CD4-positive, alpha-beta T cell treated with Interleukin-1 beta for 1 hour (primary cell): ENCODE measurements at regions not wholly inside any gene's neighbourhood (a gene's known extent, or its start where the extent isn't known, plus 50 kb on each side); places are given as distances from the start of the nearest gene placed in this dataset.

Source experiments
- DNase-seq, 2 donors: peaks; one replicate each; pipeline ENCODE4 v3.0.0-alpha.2; 2020 to 2022

- no peak for DNase-seq
These were observed 153.4 kb upstream of the MAP1B start for GRCh38 chr5:71953866-71954265.

DNA sequence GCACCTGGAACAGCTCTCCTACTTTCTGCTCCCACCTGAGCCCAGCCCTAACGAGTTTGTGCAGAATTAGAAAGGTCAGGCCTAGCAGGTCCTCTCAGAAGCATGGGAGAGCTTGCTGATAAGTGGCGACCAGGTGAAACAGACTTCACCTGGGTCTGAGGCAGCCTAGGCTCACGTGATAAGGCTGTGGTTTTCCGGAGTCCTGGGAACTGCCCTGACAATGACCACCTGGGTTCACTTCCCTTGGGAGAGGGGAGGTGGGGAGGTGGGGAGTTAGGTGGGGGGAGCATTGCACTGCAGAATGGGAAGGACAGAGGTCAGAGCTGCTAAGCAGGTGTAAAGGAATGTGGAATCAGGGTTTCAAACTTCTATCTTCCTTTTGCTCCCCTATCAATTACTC is 152.9 kb upstream of the MAP1B start:
- no peak for DNase-seq

- no peak for DNase-seq
These were observed 151.6 kb upstream of the MAP1B start for GRCh38 chr5:71955723-71956122.

DNA sequence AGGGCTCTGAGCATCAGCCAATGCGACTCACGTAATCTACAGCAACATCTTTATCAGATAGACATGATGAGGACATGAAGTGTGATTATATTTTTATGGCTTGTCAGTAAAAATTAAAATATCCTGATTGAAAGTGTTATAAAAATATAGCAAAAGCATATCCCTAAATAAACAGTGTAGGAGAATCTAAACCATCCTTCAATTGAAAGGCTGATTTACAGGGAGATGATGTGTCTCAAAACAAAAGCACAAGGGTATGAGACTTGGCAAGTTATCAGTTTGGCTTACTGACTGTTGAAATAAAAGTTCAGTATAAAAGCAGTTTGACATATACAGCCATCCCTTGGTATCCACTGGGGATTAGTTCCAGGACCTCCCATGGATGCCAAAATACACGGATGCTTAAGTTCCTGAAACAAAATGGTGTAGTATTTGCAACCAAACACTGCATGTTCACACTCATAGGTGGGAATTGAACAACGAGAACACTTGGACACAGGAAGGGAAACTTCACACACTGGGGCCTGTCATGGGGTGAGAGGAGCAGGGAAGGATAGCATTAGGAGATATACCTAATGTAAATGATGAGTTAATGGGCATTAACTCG is 149.9 kb upstream of the MAP1B start:
- DNase-seq = no peak

- DNase-seq = no peak
These were observed 147.1 kb upstream of the MAP1B start for GRCh38 chr5:71960195-71960594.

DNA sequence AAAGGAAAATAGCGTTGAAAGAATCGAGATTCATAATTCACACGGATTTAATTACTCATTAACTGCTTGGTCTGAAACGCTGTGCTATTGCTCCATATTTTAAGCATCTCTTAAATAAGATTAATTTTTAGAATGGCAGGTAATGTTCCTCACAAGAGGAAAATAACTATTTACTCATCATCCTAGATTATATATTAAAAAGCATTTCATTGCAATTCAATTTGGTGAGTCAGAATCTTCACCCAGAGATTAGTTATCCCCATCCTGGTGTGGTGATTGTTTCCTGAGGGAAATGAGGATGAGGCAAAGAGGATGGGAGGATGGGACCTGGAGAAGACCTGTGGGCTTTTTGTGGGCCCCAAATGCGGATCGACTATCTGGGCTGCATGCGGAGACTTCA is 145.5 kb upstream of the MAP1B start:
- DNase-seq = no peak

- no peak for DNase-seq
These were observed 137.8 kb upstream of the MAP1B start for GRCh38 chr5:71969460-71969859.

DNA sequence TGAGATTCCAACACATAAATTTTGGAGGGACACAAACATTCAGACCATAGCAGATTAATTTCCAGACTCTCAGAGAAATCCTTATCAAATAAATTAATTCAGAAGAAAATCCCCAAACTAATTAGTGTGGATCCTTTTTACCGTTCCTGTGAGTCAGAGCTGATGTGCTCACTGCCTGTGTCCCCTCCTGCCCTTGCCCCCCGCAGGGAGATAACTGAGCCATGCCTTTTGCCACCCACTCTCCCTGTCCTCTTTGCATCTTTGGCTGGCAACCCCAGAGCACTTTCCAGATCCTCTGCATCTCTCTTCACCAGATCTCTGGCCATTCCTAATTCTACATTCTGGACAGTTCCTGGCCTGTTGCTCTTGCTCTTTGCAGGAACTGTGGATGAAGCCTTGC is 135.4 kb upstream of the MAP1B start:
- no peak for DNase-seq

DNA sequence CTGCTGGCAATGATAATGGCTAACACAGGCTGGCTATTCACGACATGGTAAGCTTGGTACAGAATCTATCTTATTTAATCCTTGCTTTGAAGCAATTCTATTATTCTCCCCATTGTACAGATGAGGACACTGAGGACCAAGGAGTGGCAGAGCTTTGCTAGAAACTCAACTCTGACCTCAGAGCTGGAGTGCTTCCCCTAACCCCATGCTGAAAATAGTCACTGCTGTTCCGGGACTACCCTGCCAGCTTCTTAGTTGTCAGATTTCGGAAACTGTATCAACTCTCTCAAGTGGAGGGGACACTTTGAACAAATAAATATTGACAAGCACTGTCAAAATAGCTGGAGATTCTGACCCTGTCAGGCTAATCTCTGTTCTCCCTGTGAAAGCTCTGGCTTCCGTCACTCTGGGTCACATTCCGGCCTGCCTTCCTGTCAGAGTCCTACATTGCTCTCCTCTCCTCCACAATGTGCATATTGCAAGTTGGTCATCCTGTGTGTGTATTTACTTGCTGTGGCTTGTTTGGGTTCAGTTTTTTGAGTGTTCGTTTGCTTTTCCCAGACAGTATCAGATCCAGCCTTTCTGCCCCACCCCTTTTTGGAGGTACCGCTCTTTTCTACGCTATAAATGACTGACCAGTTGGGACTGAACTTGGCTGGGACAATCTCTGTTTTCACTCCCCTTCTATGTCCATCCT is 134.3 kb upstream of the MAP1B start:
- DNase-seq = no peak

- no peak for DNase-seq
These were observed 133.7 kb upstream of the MAP1B start for GRCh38 chr5:71973563-71973962.

GRCh38 chr5:71974165-71974564 is 133.1 kb upstream of the MAP1B start:
- DNase-seq = no peak

- DNase-seq = no peak
These were observed 132.7 kb upstream of the MAP1B start for GRCh38 chr5:71974622-71975021.

DNA sequence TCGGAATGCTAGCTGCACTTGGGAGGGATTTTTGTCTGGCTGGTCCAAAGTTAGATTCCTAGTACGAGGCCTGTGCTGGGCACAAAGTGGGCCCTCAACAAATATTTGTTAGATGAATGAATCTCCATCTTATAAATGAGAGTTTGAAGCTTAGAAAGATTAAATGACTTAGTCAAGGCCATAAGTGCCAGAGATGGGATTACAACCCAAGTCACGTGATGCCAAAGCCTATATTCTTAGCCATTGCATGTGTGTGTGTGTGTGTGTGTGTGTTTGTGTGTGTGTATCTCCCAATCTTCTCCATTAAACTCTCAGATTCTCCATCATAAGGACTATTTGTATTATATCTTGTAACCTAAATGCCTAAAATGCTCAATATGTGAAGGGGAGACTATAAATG is 130.8 kb upstream of the MAP1B start:
- no peak for DNase-seq

- DNase-seq = no peak
These were observed 130.0 kb upstream of the MAP1B start for GRCh38 chr5:71977311-71977710.

GRCh38 chr5:71978216-71978615 is 129.1 kb upstream of the MAP1B start:
- no peak for DNase-seq

DNA sequence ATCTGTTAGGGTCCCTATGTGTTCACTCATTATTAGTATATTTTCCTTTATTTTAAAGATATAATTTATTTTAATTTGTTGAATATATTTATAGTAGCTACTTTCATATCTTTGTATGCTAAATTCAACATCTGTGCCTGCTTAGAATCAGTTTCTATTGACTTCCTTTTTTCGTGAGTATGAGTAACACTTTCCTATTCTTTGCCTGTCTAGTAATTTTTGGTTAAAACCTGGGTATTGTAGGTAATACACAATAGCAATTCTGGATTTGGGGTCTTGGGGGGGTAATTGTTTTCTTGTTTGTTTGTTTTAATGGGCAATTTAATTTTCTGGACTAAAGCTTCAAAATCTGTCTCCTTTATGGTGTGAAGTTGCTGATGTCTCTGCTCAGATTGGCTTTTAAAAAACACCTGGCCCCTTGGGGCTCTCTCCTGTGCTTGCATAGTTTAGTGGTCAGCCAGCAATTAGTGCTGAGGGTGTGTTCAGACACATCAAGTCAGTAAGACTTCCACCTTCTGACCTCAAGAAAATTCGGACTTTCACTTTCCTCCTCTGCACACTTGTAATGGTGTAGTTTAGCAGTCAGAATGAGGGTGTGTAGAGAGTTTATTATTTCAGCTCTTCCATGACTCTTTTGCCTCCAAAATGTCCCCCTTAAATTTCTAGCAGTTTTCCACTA is 124.4 kb upstream of the MAP1B start:
- DNase-seq = no peak

- no peak for DNase-seq
These were observed 121.2 kb upstream of the MAP1B start for GRCh38 chr5:71986101-71986500.

- no peak for DNase-seq
These were observed 118.5 kb upstream of the MAP1B start for GRCh38 chr5:71988808-71989207.

DNA sequence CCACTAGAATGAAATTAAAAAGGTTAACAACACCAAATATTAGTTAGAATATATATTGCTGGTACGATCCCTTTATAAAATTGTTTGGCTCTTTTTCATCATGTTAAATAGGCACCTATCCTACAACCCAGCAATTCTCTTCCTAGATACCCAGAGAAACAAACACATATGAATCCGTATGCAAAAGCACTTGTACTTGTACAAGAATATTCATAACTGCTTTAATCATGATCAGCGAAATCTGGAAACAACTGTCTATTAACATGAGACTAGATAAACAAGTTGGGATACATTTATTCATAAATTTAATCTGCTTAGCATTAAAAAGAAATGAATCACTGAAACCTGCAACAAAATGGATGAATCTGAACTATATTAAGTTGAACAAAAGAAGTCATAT is 113.7 kb upstream of the MAP1B start:
- no peak for DNase-seq

DNA sequence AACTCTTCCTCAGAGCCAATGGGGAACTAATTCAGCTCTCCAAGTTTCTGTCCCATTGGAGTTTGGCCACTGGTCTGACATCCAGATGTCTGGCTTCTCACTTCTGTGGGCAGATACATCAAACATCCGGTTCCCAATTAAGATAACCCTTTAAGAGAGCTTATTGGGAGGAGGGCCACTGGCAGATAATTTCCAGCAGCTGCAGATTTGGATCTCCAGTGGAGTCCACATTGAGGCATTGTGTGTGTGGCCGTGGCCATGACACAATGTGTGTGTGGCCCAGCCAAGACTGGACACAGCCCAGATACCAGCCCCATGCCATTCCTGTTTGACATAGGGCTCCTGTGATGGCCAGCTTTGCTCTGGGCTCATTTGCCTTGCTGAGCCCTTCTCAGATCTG is 110.5 kb upstream of the MAP1B start:
- no peak for DNase-seq

DNA sequence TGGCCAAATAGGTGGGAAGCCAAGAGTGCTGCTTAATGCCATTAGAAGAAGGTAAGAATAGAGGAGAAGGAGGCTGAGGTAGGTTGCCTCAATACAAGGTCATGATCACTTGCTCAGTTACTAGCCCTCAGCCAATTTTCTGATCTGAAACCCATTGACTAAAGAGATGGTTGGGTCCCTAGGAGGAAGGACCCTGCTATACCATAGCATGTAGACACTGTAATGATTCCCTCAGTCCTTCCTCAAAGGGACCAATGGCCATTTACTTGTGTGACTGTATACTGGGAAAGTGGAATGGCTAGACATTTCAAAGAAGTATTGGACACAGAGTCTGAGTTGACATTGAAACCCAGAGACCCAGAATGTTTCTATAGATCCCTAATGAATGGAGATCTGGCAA is 108.5 kb upstream of the MAP1B start:
- no peak for DNase-seq

DNA sequence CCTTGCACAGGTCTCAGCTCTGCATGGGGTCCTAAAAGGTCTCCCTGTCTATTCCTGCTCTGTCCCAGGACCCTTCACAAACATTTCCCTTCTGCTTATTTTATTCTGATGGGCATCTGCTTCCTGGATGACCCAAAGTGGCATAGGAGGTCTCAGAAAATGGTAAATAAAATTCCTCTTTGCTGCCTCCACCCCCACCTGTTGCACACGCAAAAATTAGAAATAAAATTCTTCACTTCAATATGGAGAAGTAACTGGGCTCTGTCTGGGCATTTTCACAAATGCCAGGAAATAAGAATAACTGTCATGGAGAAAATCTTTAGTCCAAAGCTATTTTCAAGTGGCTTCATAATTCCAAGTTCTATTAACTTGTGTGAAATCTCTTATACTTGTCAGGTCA is 106.6 kb upstream of the MAP1B start:
- no peak for DNase-seq

DNA sequence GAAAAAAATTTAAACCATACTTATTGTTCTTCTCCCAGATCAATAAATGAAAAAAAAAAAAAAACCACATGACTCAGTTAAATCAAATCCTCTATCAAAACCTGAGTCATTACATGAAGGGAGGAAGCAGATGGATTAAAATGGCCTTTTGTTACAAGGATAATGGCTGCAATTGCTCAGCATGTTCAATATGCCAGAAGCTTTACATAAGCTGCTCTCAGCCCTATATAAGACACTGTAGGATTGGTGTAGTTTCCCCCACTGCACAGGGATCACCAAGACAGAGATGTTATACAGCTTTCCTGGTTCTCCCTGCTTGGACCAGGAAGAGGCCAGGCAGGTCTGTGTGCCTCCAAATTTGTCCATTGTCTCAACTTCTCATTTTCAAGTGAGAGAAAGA is 101.6 kb upstream of the MAP1B start:
- DNase-seq = no peak

GRCh38 chr5:72006361-72006760 is 100.9 kb upstream of the MAP1B start:
- no peak for DNase-seq
